ENCODE measurements at regions not wholly inside any gene's neighbourhood (a gene's known extent, or its start where the extent isn't known, plus 50 kb on each side); places are given as distances from the start of the nearest gene placed in this dataset.

- WGBS (ENCODE audit: low lambda C conversion rate, missing lambda C conversion rate): 14% methylated on average over 5 of the region's 5 CpGs
- Histone ChIP-seq H3K27ac (peak overlapping the region; percentile 23), H3K9me3 (ENCODE audit: low read depth) (no peaks in the 10 kb centered on the region), H4K20me1 (ENCODE audit: insufficient read depth, poor library complexity, severe bottlenecking) (no peaks in the 10 kb centered on the region), H3K27me3 (no peaks in the 10 kb centered on the region), H2AFZ (no peak overlapping the region), H3K36me3 (replicated peaks; ENCODE audit: insufficient read depth, low read depth) (no peaks in the 10 kb centered on the region), H3K79me2 (no peaks in the 10 kb centered on the region), H3K4me2 (no peak overlapping the region), H3K4me1 (ENCODE audit: insufficient read depth) (peaks cover 17% of the 10 kb centered on the region), H3K4me3 (no peak overlapping the region), H3K9me2 (replicated peaks; ENCODE audit: insufficient read depth) (no peaks in the 10 kb centered on the region)
- DNase-seq (ENCODE audit: low spot score): peak; percentile 10
- TF ChIP-seq EZH2phosphoT487 (IDR thresholded peaks at IDR 0.05; ENCODE audit: low read depth, severe bottlenecking, unreplicated experiment) (no peak), EZH2 (IDR thresholded peaks at IDR 0.05; ENCODE audit: borderline replicate concordance) (no peak), CTCF (IDR thresholded peaks at IDR 0.05; ENCODE audit: poor library complexity) (no peak)
These were observed 285.7 kb upstream of the SEL1L start for GRCh38 chr14:81819344-81819743.

- Histone ChIP-seq H3K27ac (no peak overlapping the region), H3K36me3 (replicated peaks; ENCODE audit: insufficient read depth, low read depth) (no peaks in the 10 kb centered on the region), H3K4me1 (ENCODE audit: insufficient read depth) (peaks cover 17% of the 10 kb centered on the region), H3K9me3 (ENCODE audit: low read depth) (no peaks in the 10 kb centered on the region), H2AFZ (no peak overlapping the region), H3K27me3 (no peaks in the 10 kb centered on the region), H4K20me1 (ENCODE audit: insufficient read depth, poor library complexity, severe bottlenecking) (no peaks in the 10 kb centered on the region), H3K79me2 (no peaks in the 10 kb centered on the region), H3K4me2 (no peak overlapping the region), H3K9me2 (replicated peaks; ENCODE audit: insufficient read depth) (no peaks in the 10 kb centered on the region), H3K4me3 (no peak overlapping the region)
- DNase-seq (ENCODE audit: low spot score): no peak
- WGBS (ENCODE audit: low lambda C conversion rate, missing lambda C conversion rate): 83% methylated on average over 1 of the region's 1 CpG
- no peak for TF ChIP-seq EZH2phosphoT487 (IDR thresholded peaks at IDR 0.05; ENCODE audit: low read depth, severe bottlenecking, unreplicated experiment)
- TF ChIP-seq EZH2 (IDR thresholded peaks at IDR 0.05; ENCODE audit: borderline replicate concordance): no peak
- no peak for TF ChIP-seq CTCF (IDR thresholded peaks at IDR 0.05; ENCODE audit: poor library complexity)
These were observed 286.3 kb upstream of the SEL1L start for GRCh38 chr14:81819910-81820309.

GRCh38 chr14:81826081-81826480 lies 292.4 kb upstream of the SEL1L start:
- Histone ChIP-seq H3K4me2 (no peak overlapping the region), H3K79me2 (no peaks in the 10 kb centered on the region), H3K4me1 (ENCODE audit: insufficient read depth) (no peaks in the 10 kb centered on the region), H3K4me3 (no peak overlapping the region), H2AFZ (no peak overlapping the region), H3K9me2 (replicated peaks; ENCODE audit: insufficient read depth) (no peaks in the 10 kb centered on the region), H3K27me3 (no peaks in the 10 kb centered on the region), H4K20me1 (ENCODE audit: insufficient read depth, poor library complexity, severe bottlenecking) (no peaks in the 10 kb centered on the region), H3K36me3 (replicated peaks; ENCODE audit: insufficient read depth, low read depth) (no peaks in the 10 kb centered on the region), H3K9me3 (ENCODE audit: low read depth) (no peaks in the 10 kb centered on the region), H3K27ac (no peak overlapping the region)
- DNase-seq (ENCODE audit: low spot score): no peak
- 91% methylated on average over 1 of the region's 1 CpG for WGBS (ENCODE audit: low lambda C conversion rate, missing lambda C conversion rate)
- no peak for TF ChIP-seq EZH2phosphoT487 (IDR thresholded peaks at IDR 0.05; ENCODE audit: low read depth, severe bottlenecking, unreplicated experiment)
- no peak for TF ChIP-seq EZH2 (IDR thresholded peaks at IDR 0.05; ENCODE audit: borderline replicate concordance)
- TF ChIP-seq CTCF (IDR thresholded peaks at IDR 0.05; ENCODE audit: poor library complexity): no peak

- Histone ChIP-seq H3K4me3 (no peak overlapping the region), H2AFZ (no peak overlapping the region), H3K79me2 (no peaks in the 10 kb centered on the region), H3K27ac (no peak overlapping the region), H3K4me2 (no peak overlapping the region), H3K4me1 (ENCODE audit: insufficient read depth) (no peaks in the 10 kb centered on the region), H3K9me2 (replicated peaks; ENCODE audit: insufficient read depth) (no peaks in the 10 kb centered on the region), H3K27me3 (no peaks in the 10 kb centered on the region), H3K9me3 (ENCODE audit: low read depth) (no peaks in the 10 kb centered on the region), H3K36me3 (replicated peaks; ENCODE audit: insufficient read depth, low read depth) (no peaks in the 10 kb centered on the region), H4K20me1 (ENCODE audit: insufficient read depth, poor library complexity, severe bottlenecking) (no peaks in the 10 kb centered on the region)
- no peak for DNase-seq (ENCODE audit: low spot score)
- 97% methylated on average over 22 of the region's 24 CpGs for WGBS (ENCODE audit: low lambda C conversion rate, missing lambda C conversion rate)
- no peak for TF ChIP-seq EZH2phosphoT487 (IDR thresholded peaks at IDR 0.05; ENCODE audit: low read depth, severe bottlenecking, unreplicated experiment)
- TF ChIP-seq CTCF (IDR thresholded peaks at IDR 0.05; ENCODE audit: poor library complexity): no peak
- no peak for TF ChIP-seq EZH2 (IDR thresholded peaks at IDR 0.05; ENCODE audit: borderline replicate concordance)
These were observed 295.8 kb upstream of the SEL1L start for GRCh38 chr14:81829447-81829846.
